ENCODE measurements at regions not wholly inside any gene's neighbourhood (a gene's known extent, or its start where the extent isn't known, plus 50 kb on each side); places are given as distances from the start of the nearest gene placed in this dataset.

DNA sequence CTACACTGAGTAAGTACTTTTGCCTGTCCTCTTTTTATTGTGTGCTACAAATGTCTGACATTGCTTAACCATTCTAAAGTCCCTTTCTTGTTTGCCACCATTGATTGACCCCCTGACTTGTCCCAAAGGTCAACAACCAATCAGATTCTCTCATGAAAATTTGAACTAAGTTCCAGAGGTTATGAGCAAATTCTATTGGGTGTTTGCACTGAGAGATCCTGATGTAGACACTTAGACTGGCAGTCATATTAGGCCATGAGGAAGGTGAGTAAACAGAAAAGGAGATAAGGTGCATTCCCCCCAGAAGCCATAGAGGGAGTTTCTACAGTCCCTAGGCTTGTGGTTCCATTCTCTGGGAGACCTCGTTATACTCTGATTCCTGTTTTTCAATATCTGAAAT is 101.3 kb upstream of the E2F8 start:
- H3K4me3 ChIP-seq: no peak overlapping the region
- peaks cover 13% of the 10 kb centered on the region for H4K20me1 ChIP-seq
- no peak overlapping the region for H3K9ac ChIP-seq
- no peak for TF ChIP-seq Cebpa-rat (IDR thresholded peaks at IDR 0.05)
- peaks cover 40% of the 10 kb centered on the region for H3K4me1 ChIP-seq
- no peak overlapping the region for H3K4me2 ChIP-seq
- H3K27ac ChIP-seq: no peak overlapping the region
- H3K9me3 ChIP-seq: no peaks in the 10 kb centered on the region
- H3K27me3 ChIP-seq: peaks cover 36% of the 10 kb centered on the region
- no peaks in the 10 kb centered on the region for H3K36me3 ChIP-seq

GRCh38 chr11:19338375-19338774 is 97.6 kb upstream of the E2F8 start:
- Histone ChIP-seq H3K4me3 (no peak overlapping the region), H3K27ac (no peak overlapping the region), H3K4me2 (no peak overlapping the region), H3K9me3 (no peaks in the 10 kb centered on the region), H3K27me3 (peaks cover under 1% of the 10 kb centered on the region; the same call in 1 of the 2 replicates), H4K20me1 (no peaks in the 10 kb centered on the region), H3K4me1 (peaks cover 47% of the 10 kb centered on the region), H3K36me3 (no peaks in the 10 kb centered on the region), H3K9ac (no peak overlapping the region)
- TF ChIP-seq Cebpa-rat (IDR thresholded peaks at IDR 0.05): no peak

DNA sequence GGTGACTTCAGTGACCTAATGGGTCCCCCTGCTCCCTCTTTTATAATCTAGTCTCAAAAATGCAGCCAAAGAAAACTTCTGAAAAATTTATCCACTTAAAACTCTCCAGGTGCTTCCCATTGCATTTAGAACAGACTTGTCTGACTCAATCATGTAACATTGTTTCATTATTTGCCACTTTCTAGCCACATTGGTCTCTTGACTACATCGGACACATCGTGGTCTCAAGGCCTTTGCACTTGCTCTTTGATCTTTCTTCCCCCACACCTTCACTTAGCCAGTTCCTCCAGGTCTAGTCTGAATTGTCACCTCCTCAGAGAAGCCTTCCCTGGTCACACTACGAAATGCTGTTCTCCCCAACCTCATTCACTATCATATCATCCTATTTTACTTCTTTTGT is 97.0 kb upstream of the E2F8 start:
- Histone ChIP-seq H3K9me3 (no peaks in the 10 kb centered on the region), H3K4me2 (peak overlapping the region; percentile 90), H3K4me1 (peaks cover 48% of the 10 kb centered on the region), H3K9ac (no peak overlapping the region), H3K27me3 (no peaks in the 10 kb centered on the region), H3K27ac (no peak overlapping the region), H4K20me1 (no peaks in the 10 kb centered on the region), H3K36me3 (no peaks in the 10 kb centered on the region), H3K4me3 (no peak overlapping the region)
- no peak for TF ChIP-seq Cebpa-rat (IDR thresholded peaks at IDR 0.05)

DNA sequence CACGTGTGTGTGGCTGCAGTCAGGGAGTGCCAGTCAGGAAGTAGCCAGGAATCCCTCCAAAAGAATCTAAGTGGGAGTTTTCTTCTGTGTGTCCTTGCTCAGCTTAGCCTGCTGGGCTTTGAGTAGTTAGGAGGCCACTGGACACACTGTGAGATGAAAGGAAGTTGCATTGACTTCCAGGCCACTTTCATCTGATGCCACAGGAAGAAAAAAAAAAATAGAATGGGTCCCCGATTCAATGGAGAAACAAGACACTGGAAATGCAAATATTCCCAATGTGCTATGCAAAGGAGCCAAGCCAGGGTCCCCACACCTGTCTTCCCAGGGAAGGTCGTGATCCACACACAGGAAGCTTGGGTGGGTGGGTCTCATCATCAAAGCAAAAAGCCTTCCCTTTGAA is 95.6 kb upstream of the E2F8 start:
- no peaks in the 10 kb centered on the region for H3K27me3 ChIP-seq

DNA sequence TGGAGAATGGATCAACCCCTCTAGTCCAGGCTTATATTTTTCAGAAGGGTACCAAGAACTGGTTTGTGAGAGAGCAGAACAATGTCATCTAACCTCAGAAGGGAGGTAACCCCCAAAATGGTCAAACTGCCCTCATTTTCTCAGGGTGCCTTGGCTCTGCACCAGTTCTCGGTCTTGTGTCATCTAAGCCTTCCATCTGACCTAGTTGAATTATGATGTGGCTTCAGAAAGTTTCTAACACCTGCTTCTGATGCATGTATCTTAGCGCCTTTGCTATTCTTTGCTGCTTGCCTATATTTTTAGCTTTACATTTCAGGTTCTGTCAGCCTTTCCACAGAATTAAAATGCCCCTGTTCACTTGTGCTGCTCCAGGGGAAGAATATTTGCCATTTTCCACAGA is 91.7 kb upstream of the E2F8 start:
- Histone ChIP-seq H4K20me1 (no peaks in the 10 kb centered on the region), H3K4me1 (peaks cover 85% of the 10 kb centered on the region), H3K27me3 (no peaks in the 10 kb centered on the region), H3K27ac (no peak overlapping the region), H3K4me3 (no peak overlapping the region), H3K9me3 (no peaks in the 10 kb centered on the region), H3K9ac (no peak overlapping the region), H3K4me2 (no peak overlapping the region), H3K36me3 (no peaks in the 10 kb centered on the region)
- TF ChIP-seq Cebpa-rat (IDR thresholded peaks at IDR 0.05): no peak

More for the DNA sequence above, 95.6 kb upstream of the E2F8 start:
- H3K4me2 ChIP-seq: peak overlapping the region; percentile 90
- H3K27ac ChIP-seq: no peak overlapping the region
- H3K9ac ChIP-seq: no peak overlapping the region
- no peaks in the 10 kb centered on the region for H3K9me3 ChIP-seq
- 0 out of 2 replicates have a peak overlapping the region, but pooled peaks have one; percentile 27 for H3K4me3 ChIP-seq
- TF ChIP-seq Cebpa-rat (IDR thresholded peaks at IDR 0.05): no peak
- H4K20me1 ChIP-seq: no peaks in the 10 kb centered on the region
- no peaks in the 10 kb centered on the region for H3K36me3 ChIP-seq
- H3K4me1 ChIP-seq: peaks cover 59% of the 10 kb centered on the region

GRCh38 chr11:19330416-19330815 is 89.7 kb upstream of the E2F8 start:
- no peaks in the 10 kb centered on the region for H3K36me3 ChIP-seq
- no peak overlapping the region for H3K27ac ChIP-seq
- peaks cover 75% of the 10 kb centered on the region for H3K4me1 ChIP-seq
- TF ChIP-seq Cebpa-rat (IDR thresholded peaks at IDR 0.05): no peak
- H3K9me3 ChIP-seq: no peaks in the 10 kb centered on the region
- no peak overlapping the region for H3K9ac ChIP-seq
- H3K4me3 ChIP-seq: no peak overlapping the region
- peak overlapping the region; percentile 86 for H3K4me2 ChIP-seq
- no peaks in the 10 kb centered on the region for H4K20me1 ChIP-seq
- no peaks in the 10 kb centered on the region for H3K27me3 ChIP-seq

DNA sequence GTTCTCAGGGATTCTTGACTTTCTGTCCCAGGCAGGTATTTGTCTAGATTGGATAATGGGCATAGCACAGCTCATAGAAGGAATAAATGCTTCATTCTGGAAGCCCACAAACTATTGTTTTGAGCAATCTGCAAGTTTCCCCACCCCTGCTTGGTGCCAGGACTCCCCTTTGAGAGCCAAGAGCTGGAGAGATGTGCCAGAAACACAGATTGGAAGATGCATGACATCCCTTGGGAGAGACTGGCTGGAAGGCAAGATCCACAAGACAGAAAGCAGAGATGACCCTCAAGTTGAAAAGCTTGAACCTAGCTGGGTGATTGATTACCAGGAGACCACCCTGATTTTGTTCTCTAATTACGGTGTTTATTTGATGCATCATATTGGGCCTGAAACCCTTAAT is 89.2 kb upstream of the E2F8 start:
- H3K4me2 ChIP-seq: peak overlapping the region; percentile 86
- TF ChIP-seq Cebpa-rat (IDR thresholded peaks at IDR 0.05): no peak
- no peak overlapping the region for H3K4me3 ChIP-seq
- H3K9me3 ChIP-seq: no peaks in the 10 kb centered on the region
- no peak overlapping the region for H3K9ac ChIP-seq
- no peaks in the 10 kb centered on the region for H3K27me3 ChIP-seq
- H3K4me1 ChIP-seq: peaks cover 70% of the 10 kb centered on the region
- H4K20me1 ChIP-seq: no peaks in the 10 kb centered on the region
- H3K27ac ChIP-seq: no peak overlapping the region; the same call in 1 of the 2 replicates
- no peaks in the 10 kb centered on the region for H3K36me3 ChIP-seq

DNA sequence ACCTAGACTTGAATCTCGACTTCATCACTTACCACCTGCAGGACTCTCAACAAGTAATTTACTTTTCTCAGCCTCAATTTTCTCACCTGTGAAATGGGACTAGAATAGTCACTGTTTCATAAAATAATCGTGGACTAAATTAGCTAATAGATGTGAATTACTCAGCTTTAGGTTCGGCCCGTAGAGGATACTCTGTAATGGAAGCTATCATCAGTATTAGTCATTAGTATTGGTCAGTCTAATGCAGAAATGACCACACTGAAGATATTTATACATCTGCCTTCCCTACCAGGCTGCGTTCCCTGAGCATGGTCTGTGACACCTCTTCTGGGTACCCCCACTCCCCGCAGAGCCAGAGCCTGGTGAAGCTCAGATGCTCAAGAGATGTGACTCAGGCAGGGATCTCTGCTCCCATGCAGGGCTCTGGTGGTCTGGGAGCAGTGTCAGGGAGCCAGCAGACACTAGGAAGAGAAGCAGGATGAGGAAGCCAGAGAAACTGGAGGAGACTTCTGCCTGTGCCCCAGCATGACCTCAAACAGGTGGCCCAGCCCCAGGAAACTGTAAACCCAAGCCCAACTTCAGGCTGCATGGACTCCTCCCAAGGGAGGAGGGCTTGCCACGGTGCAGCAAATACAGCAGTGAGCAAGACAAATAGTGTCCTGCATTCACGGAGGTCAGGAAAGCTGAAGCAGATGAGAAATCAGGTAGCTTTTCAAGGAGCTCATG is 88.0 kb upstream of the E2F8 start:
- H3K4me1 ChIP-seq: peaks cover 65% of the 10 kb centered on the region
- no peak for TF ChIP-seq Cebpa-rat (IDR thresholded peaks at IDR 0.05)
- peak overlapping the region; percentile 86 for H3K4me2 ChIP-seq

GRCh38 chr11:19327280-19327679 is 86.5 kb upstream of the E2F8 start:
- Histone ChIP-seq H3K9ac (no peak overlapping the region), H4K20me1 (no peaks in the 10 kb centered on the region), H3K4me3 (no peak overlapping the region), H3K27me3 (no peaks in the 10 kb centered on the region), H3K9me3 (no peaks in the 10 kb centered on the region), H3K27ac (no peak overlapping the region), H3K4me2 (peak overlapping the region; percentile 2; the same call in 1 of the 2 replicates), H3K4me1 (peaks cover 56% of the 10 kb centered on the region), H3K36me3 (no peaks in the 10 kb centered on the region)
- no peak for TF ChIP-seq Cebpa-rat (IDR thresholded peaks at IDR 0.05)

More for the DNA sequence above, 88.0 kb upstream of the E2F8 start:
- no peaks in the 10 kb centered on the region for H4K20me1 ChIP-seq
- H3K27me3 ChIP-seq: no peaks in the 10 kb centered on the region
- no peak overlapping the region for H3K4me3 ChIP-seq
- no peaks in the 10 kb centered on the region for H3K36me3 ChIP-seq
- peak overlapping the region; percentile 4; the same call in 1 of the 2 replicates for H3K27ac ChIP-seq
- no peaks in the 10 kb centered on the region for H3K9me3 ChIP-seq
- peak overlapping the region; percentile 25; the same call in 1 of the 2 replicates for H3K9ac ChIP-seq

GRCh38 chr11:19326499-19326898 is 85.8 kb upstream of the E2F8 start:
- Histone ChIP-seq H3K4me1 (peaks cover 51% of the 10 kb centered on the region), H3K27me3 (no peaks in the 10 kb centered on the region), H4K20me1 (no peaks in the 10 kb centered on the region), H3K9ac (no peak overlapping the region), H3K4me3 (no peak overlapping the region), H3K36me3 (no peaks in the 10 kb centered on the region), H3K27ac (no peak overlapping the region), H3K9me3 (no peaks in the 10 kb centered on the region), H3K4me2 (peak overlapping the region; percentile 2; the same call in 1 of the 2 replicates)
- no peak for TF ChIP-seq Cebpa-rat (IDR thresholded peaks at IDR 0.05)

Measured in BLaER1 (cell line).